H1 (cell line): ENCODE measurements at regions not wholly inside any gene's neighbourhood (a gene's known extent, or its start where the extent isn't known, plus 50 kb on each side); places are given as distances from the start of the nearest gene placed in this dataset.
A peak's percentile ranks its signal among the peaks of the same experiment; 100 is the strongest.

Experiments used
- CTCF ChIA-PET: fragments of 300-600 bp; sonication (Branson Sonifier 250); formaldehyde crosslinking; loops from one replicate; lab custom pipeline; 2021; ENCODE audit not compliant: partially characterized antibody; lab: Charles Lee
- POLR2A ChIA-PET: fragments of 300-600 bp; sonication (Branson Sonifier 250); formaldehyde crosslinking; loops from one replicate; lab custom pipeline; 2021; ENCODE audit warnings: inconsistent platforms; ENCODE audit not compliant: partially characterized antibody; lab: Charles Lee
- DNase-seq, 2 experiments: peaks; one replicate each; pipeline versions ENCODE4 v3.0.0 to v3.0.0-alpha.2; 2010 to 2022; ENCODE audit warnings: low spot score in 2 of 2, low read depth in 1 of 2, mixed read lengths in 1 of 2
- FAIRE-seq: peaks from 2 replicates; lab custom pipeline; 2011; peaks lifted over from hg19 to GRCh38; lab: Jason Lieb, UNC
- H2AFZ ChIP-seq: 2 replicates; pipeline ENCODE4 v1.8.1; 2012; ENCODE audit warnings: low read length, inconsistent platforms
- H2AK5ac ChIP-seq: 2 replicates; pipeline ENCODE4 v1.6.1; 2013; ENCODE audit warnings: low read depth, low read length
- H2BK120ac ChIP-seq: replicated peaks from 2 replicates; pipeline ENCODE3; 2013; ENCODE audit warnings: low read depth, low read length, inconsistent platforms
- H2BK12ac ChIP-seq: 2 replicates; pipeline ENCODE4 v1.6.1; 2013; ENCODE audit warnings: low read depth, low read length
- H2BK15ac ChIP-seq: 2 replicates; pipeline ENCODE4 v1.6.1; 2013; ENCODE audit warnings: low read length
- H2BK20ac ChIP-seq: 2 replicates; pipeline ENCODE4 v1.6.1; 2013; ENCODE audit warnings: low read length
- H2BK5ac ChIP-seq: 2 replicates; pipeline ENCODE4 v1.6.1; 2013; ENCODE audit warnings: low read depth, low read length
- H3K14ac ChIP-seq: 2 replicates; pipeline ENCODE4 v1.6.1; 2013; ENCODE audit warnings: inconsistent platforms; ENCODE audit not compliant: insufficient read length
- H3K18ac ChIP-seq: 2 replicates; pipeline ENCODE4 v1.6.1; 2013; ENCODE audit warnings: low read length; ENCODE audit errors: extremely low read depth
- H3K23ac ChIP-seq: 2 replicates; pipeline ENCODE4 v1.6.1; 2013; ENCODE audit warnings: inconsistent platforms; ENCODE audit not compliant: insufficient read length
- H3K23me2 ChIP-seq: 2 replicates; pipeline ENCODE4 v1.6.1; 2013; ENCODE audit warnings: low read depth, low read length
- H3K27ac ChIP-seq: 2 replicates; pipeline ENCODE4 v1.6.1; 2011; ENCODE audit warnings: low read depth, low read length, inconsistent platforms
- H3K27me3 ChIP-seq, 4 experiments: replicated peaks in 1 of 4; 1 replicate in 1 of 4; 2 replicates in 3 of 4; pipeline versions ENCODE4 v1.6.1 to v1.8.1; 2011 to 2013; ENCODE audit warnings: low read length in 3 of 4, mild to moderate bottlenecking in 3 of 4, inconsistent platforms in 2 of 4, mixed read lengths in 2 of 4, moderate library complexity in 1 of 4; ENCODE audit not compliant: control insufficient read depth in 3 of 4, insufficient read depth in 3 of 4; ENCODE audit errors: extremely low read depth in 1 of 4
- H3K36me3 ChIP-seq, 4 experiments: 2 replicates each; pipeline versions ENCODE4 v1.6.1 to v1.8.1; 2011 to 2013; ENCODE audit warnings: mild to moderate bottlenecking in 4 of 4, low read length in 3 of 4, moderate library complexity in 2 of 4, control low read depth in 1 of 4, inconsistent platforms in 1 of 4; ENCODE audit not compliant: insufficient read depth in 4 of 4, control insufficient read depth in 2 of 4
- H3K4ac ChIP-seq: replicated peaks from 2 replicates; pipeline ENCODE3; 2013; ENCODE audit warnings: low read length, low read depth, mixed read lengths, inconsistent platforms; ENCODE audit not compliant: insufficient read length
- H3K4me1 ChIP-seq, 4 experiments: replicated peaks in 1 of 4; 1 replicate in 1 of 4; 2 replicates in 3 of 4; pipeline versions ENCODE4 v1.6.1 to v1.8.1; 2011 to 2013; ENCODE audit warnings: low read length in 3 of 4, inconsistent platforms in 2 of 4, mixed read lengths in 1 of 4; ENCODE audit not compliant: insufficient read depth in 4 of 4, control insufficient read depth in 3 of 4
- H3K4me2 ChIP-seq, 2 experiments: 2 replicates each; pipeline versions ENCODE4 v1.6.1 to v1.8.1; 2011 to 2013; ENCODE audit warnings: low read depth in 2 of 2, low read length in 2 of 2, control low read depth in 1 of 2, inconsistent platforms in 1 of 2, mild to moderate bottlenecking in 1 of 2; ENCODE audit not compliant: insufficient read depth in 1 of 2
- H3K4me3 ChIP-seq, 4 experiments: fragments of 200-600, 300-600 bp in 1 of 4; sonication (generic), shearing (Covaris generic), sonication (Bioruptor Twin) in 1 of 4; 2 replicates each; pipeline versions ENCODE4 v1.5.1 to v1.8.1; 2011 to 2016; ENCODE audit warnings: low read length in 4 of 4, low read depth in 3 of 4, control low read depth in 2 of 4, inconsistent platforms in 2 of 4, mild to moderate bottlenecking in 2 of 4, mixed read lengths in 1 of 4, moderate library complexity in 1 of 4; ENCODE audit not compliant: insufficient read depth in 2 of 4; ENCODE audit errors: extremely low read depth in 1 of 4
- H3K56ac ChIP-seq: replicated peaks from 2 replicates; pipeline ENCODE3; 2013; ENCODE audit warnings: low read depth, mild to moderate bottlenecking, mixed read lengths, low read length, inconsistent platforms; ENCODE audit not compliant: insufficient read length
- H3K79me1 ChIP-seq: 2 replicates; pipeline ENCODE4 v1.6.1; 2013; ENCODE audit warnings: low read depth, low read length, control low read depth
- H3K79me2 ChIP-seq, 2 experiments: 2 replicates each; pipeline versions ENCODE4 v1.6.1 to v1.8.1; 2012 to 2013; ENCODE audit warnings: low read length in 2 of 2, mild to moderate bottlenecking in 2 of 2, inconsistent platforms in 1 of 2; ENCODE audit not compliant: insufficient read depth in 2 of 2, control insufficient read depth in 1 of 2
- H3K9ac ChIP-seq, 4 experiments: replicated peaks in 1 of 4; 1 replicate in 1 of 4; 2 replicates in 3 of 4; pipeline versions ENCODE4 v1.6.1 to v1.8.1; 2011 to 2013; ENCODE audit warnings: low read depth in 3 of 4, low read length in 3 of 4, control low read depth in 2 of 4, mild to moderate bottlenecking in 2 of 4, moderate library complexity in 2 of 4, inconsistent platforms in 1 of 4; ENCODE audit errors: extremely low read depth in 1 of 4
- H3K9me3 ChIP-seq, 2 experiments: 2 replicates each; pipeline versions ENCODE4 v1.6.1 to v1.8.1; 2012 to 2013; ENCODE audit warnings: mild to moderate bottlenecking in 2 of 2, moderate library complexity in 2 of 2, control low read depth in 1 of 2, inconsistent platforms in 1 of 2, low read depth in 1 of 2, low read length in 1 of 2, mixed read lengths in 1 of 2; ENCODE audit not compliant: insufficient read depth in 2 of 2
- H4K20me1 ChIP-seq, 2 experiments: replicated peaks in 1 of 2; 2 replicates each; pipeline versions ENCODE3 to v1.8.1; 2011 to 2013; ENCODE audit warnings: inconsistent platforms in 2 of 2, low read length in 2 of 2, mild to moderate bottlenecking in 1 of 2; ENCODE audit not compliant: insufficient read depth in 2 of 2, control insufficient read depth in 1 of 2
- H4K5ac ChIP-seq: 2 replicates; pipeline ENCODE4 v1.6.1; 2013; ENCODE audit warnings: low read length, low read depth, mixed read lengths, inconsistent platforms; ENCODE audit not compliant: insufficient read length
- H4K8ac ChIP-seq: 2 replicates; pipeline ENCODE4 v1.8.0; 2013; ENCODE audit warnings: mild to moderate bottlenecking, moderate library complexity, low read length, inconsistent platforms; ENCODE audit not compliant: insufficient read depth; ENCODE audit errors: extremely low read depth
- H4K91ac ChIP-seq: replicated peaks from 2 replicates; pipeline ENCODE3; 2013; ENCODE audit warnings: low read length, mixed read lengths, inconsistent platforms; ENCODE audit not compliant: insufficient read length
- CBX5 ChIP-seq: fragments of 300-800, 300-1000 bp; sonication (generic); IDR thresholded peaks from 2 replicates; pipeline ENCODE4 v1.7.1; 2016; ENCODE audit warnings: antibody characterized with exemption, low read length, low read depth
- RAD21 ChIP-seq, 2 experiments: IDR thresholded peaks in 1 of 2; conservative IDR thresholded peaks in 1 of 2; 2 replicates each; pipeline ENCODE4 v1.6.1; 2011; ENCODE audit warnings: low read depth in 2 of 2, low read length in 2 of 2, improper control_type of control experiment in 1 of 2, inconsistent platforms in 1 of 2, mild to moderate bottlenecking in 1 of 2, moderate library complexity in 1 of 2
- SUZ12 ChIP-seq: fragments of 200-600 bp; sonication (generic); IDR thresholded peaks from 2 replicates; pipeline ENCODE4 v1.6.1; 2012; ENCODE audit warnings: mild to moderate bottlenecking, inconsistent platforms, low read length, moderate library complexity, mixed read lengths
- WGBS, 2 experiments: shearing (Covaris generic) in 1 of 2; methylation state at CpG; one replicate each; pipeline versions ENCODE4 v1.1.6 to v1.1.7; 2013 to 2015; ENCODE audit warnings: low lambda C conversion rate in 2 of 2, mixed read lengths in 2 of 2, inconsistent platforms in 1 of 2, low coverage in 1 of 2, missing lambda C conversion rate in 1 of 2; ENCODE audit not compliant: insufficient replicate concordance in 2 of 2, insufficient coverage in 1 of 2, insufficient read length in 1 of 2; ENCODE audit errors: extremely low coverage in 1 of 2, missing lambda C conversion rate in 1 of 2; 5-methylcytosine and 5-hydroxymethylcytosine counted together
- TF ChIP-seq, protein P1 (sequence below): IDR thresholded peaks from 2 replicates; pipeline ENCODE4 v1.6.1; 2012; ENCODE audit warnings: inconsistent platforms
- TF ChIP-seq, protein P2 (sequence below), 3 experiments: IDR thresholded peaks; 1 replicate in 2 of 3; 2 replicates in 1 of 3; pipeline versions ENCODE4 v1.5.1 to v1.6.1; 2011; ENCODE audit warnings: low read length in 3 of 3, mild to moderate bottlenecking in 3 of 3, inconsistent platforms in 2 of 3, low read depth in 1 of 3, moderate library complexity in 1 of 3; ENCODE audit not compliant: insufficient read depth in 1 of 3; ENCODE audit errors: control extremely low read depth in 1 of 3

- 74% methylated on average over 12 of the region's 12 CpGs; no CpG with 5 or more reads in 1 of the 2 experiments for WGBS, 2 experiments
- no peak overlapping the region for H4K5ac ChIP-seq
- H4K20me1 ChIP-seq: no peaks in the 10 kb centered on the region
- H3K9me3 ChIP-seq: no peaks in the 10 kb centered on the region
- no peak overlapping the region for H4K91ac ChIP-seq
- H3K9ac ChIP-seq: no peak overlapping the region
- no peak overlapping the region for H2BK120ac ChIP-seq
- no peak overlapping the region for H3K23ac ChIP-seq
- no peak overlapping the region for H2BK5ac ChIP-seq
- no peak overlapping the region for H3K4me3 ChIP-seq
- no peak overlapping the region for H2AK5ac ChIP-seq
- H3K36me3 ChIP-seq: no peaks in the 10 kb centered on the region
- H3K4me2 ChIP-seq: no peak overlapping the region
- H3K4me1 ChIP-seq: peaks cover 0 to 6% (median 4%) of the 10 kb centered on the region in 4 experiments; a peak in 3 of 7 replicates
- no peaks in the 10 kb centered on the region for H3K79me2 ChIP-seq
- H3K56ac ChIP-seq: no peak overlapping the region
- H4K8ac ChIP-seq: no peak overlapping the region
- no peak overlapping the region for H2BK20ac ChIP-seq
- no peak overlapping the region for H3K4ac ChIP-seq
- ChIA-PET POLR2A (interaction anchor here (1.2 kb wide), 1 partner anchor 9 kb away, joined by 3 read pairs; no protein-coding TSS in a partner anchor), CTCF (interaction anchor here (0.8 to 2.0 kb wide), 8 partner anchors 11 to 206 kb away, joined by 3 to 7 read pairs (median 3); no protein-coding TSS in a partner anchor)
- no peaks in the 10 kb centered on the region for H3K27me3 ChIP-seq
- no peak for DNase-seq
- H2BK12ac ChIP-seq: peak overlapping the region; percentile 2; the same call in 1 of the 2 replicates
- no peak overlapping the region for H3K18ac ChIP-seq
- H3K79me1 ChIP-seq: no peaks in the 10 kb centered on the region
- H3K27ac ChIP-seq: no peak overlapping the region
- peak overlapping the region; percentile 89 for H2AFZ ChIP-seq
- H3K23me2 ChIP-seq: no peaks in the 10 kb centered on the region; the same call in 1 of the 2 replicates
- peak; percentile 22 to 29; a peak in 2 of 4 replicates for TF ChIP-seq RAD21 (IDR thresholded peaks at IDR 0.05 in 1 of 2, conservative IDR thresholded peaks at IDR 0.05 in 1 of 2; ENCODE audit: low read depth in 2 of 2, low read length in 2 of 2)
- no peak for TF ChIP-seq SUZ12
- TF ChIP-seq, protein P1, sequence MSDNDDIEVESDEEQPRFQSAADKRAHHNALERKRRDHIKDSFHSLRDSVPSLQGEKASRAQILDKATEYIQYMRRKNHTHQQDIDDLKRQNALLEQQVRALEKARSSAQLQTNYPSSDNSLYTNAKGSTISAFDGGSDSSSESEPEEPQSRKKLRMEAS: peak; percentile 57
- TF ChIP-seq, protein P2, sequence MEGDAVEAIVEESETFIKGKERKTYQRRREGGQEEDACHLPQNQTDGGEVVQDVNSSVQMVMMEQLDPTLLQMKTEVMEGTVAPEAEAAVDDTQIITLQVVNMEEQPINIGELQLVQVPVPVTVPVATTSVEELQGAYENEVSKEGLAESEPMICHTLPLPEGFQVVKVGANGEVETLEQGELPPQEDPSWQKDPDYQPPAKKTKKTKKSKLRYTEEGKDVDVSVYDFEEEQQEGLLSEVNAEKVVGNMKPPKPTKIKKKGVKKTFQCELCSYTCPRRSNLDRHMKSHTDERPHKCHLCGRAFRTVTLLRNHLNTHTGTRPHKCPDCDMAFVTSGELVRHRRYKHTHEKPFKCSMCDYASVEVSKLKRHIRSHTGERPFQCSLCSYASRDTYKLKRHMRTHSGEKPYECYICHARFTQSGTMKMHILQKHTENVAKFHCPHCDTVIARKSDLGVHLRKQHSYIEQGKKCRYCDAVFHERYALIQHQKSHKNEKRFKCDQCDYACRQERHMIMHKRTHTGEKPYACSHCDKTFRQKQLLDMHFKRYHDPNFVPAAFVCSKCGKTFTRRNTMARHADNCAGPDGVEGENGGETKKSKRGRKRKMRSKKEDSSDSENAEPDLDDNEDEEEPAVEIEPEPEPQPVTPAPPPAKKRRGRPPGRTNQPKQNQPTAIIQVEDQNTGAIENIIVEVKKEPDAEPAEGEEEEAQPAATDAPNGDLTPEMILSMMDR (IDR thresholded peaks at IDR 0.05; ENCODE audit: control extremely low read depth in 1 of 3, insufficient read depth in 1 of 3, low read depth in 1 of 3, low read length in 3 of 3): peak; percentile 20 to 55 (median 45); a peak in 3 of 4 replicates
- no peak for TF ChIP-seq CBX5
- FAIRE-seq: no peak
- no peak overlapping the region; the same call in 1 of the 2 replicates for H2BK15ac ChIP-seq
- no peak overlapping the region for H3K14ac ChIP-seq
Observed at GRCh38 chr10:3263747-3264146, 91.2 kb upstream of the PITRM1 start.
